GM18873 (cell line): ENCODE measurements at regions not wholly inside any gene's neighbourhood (a gene's known extent, or its start where the extent isn't known, plus 50 kb on each side); places are given as distances from the start of the nearest gene placed in this dataset.
"Not testable (repeated sequence)": the region's sequence is repeated elsewhere in the genome, so short reads cannot be mapped to it uniquely, and the experiment has no call there.

Source experiments
- ATAC-seq: cut with Tn5 transposase; IDR thresholded peaks from one replicate; pipeline ENCODE4 v1.9.1; 2021; ENCODE audit warnings: mild to moderate bottlenecking, moderate library complexity, moderate number of reproducible peaks; ENCODE audit not compliant: unreplicated experiment, low FRiP score

- no peak for ATAC-seq
Observed at GRCh38 chr11:92588393-92588792, 363.8 kb downstream of the FAT3 start.

GRCh38 chr11:92589512-92589911 lies 364.9 kb downstream of the FAT3 start:
- no peak for ATAC-seq

- no peak for ATAC-seq
Observed at GRCh38 chr11:92591521-92591920, 366.9 kb downstream of the FAT3 start.

GRCh38 chr11:92594251-92594650 lies 369.6 kb downstream of the FAT3 start:
- no peak for ATAC-seq

- ATAC-seq = no peak
Observed at GRCh38 chr11:92595052-92595451, 370.4 kb downstream of the FAT3 start.

GRCh38 chr11:92596596-92597317 lies 372.1 kb downstream of the FAT3 start:
- no peak for ATAC-seq

GRCh38 chr11:92601048-92601447 lies 368.4 kb upstream of the MTNR1B start:
- ATAC-seq = no peak

- ATAC-seq = no peak
Observed at GRCh38 chr11:92605667-92606066, 363.8 kb upstream of the MTNR1B start.

- no peak for ATAC-seq
Observed at GRCh38 chr11:92607969-92608722, 361.3 kb upstream of the MTNR1B start.

- no peak for ATAC-seq
Observed at GRCh38 chr11:92611157-92611556, 358.3 kb upstream of the MTNR1B start.

GRCh38 chr11:92618020-92618419 lies 351.4 kb upstream of the MTNR1B start:
- ATAC-seq = not testable (repeated sequence)

- no peak for ATAC-seq
Observed at GRCh38 chr11:92623055-92623454, 346.4 kb upstream of the MTNR1B start.

- ATAC-seq = no peak
Observed at GRCh38 chr11:92625894-92626293, 343.6 kb upstream of the MTNR1B start.

- ATAC-seq = no peak
Observed at GRCh38 chr11:92626624-92627023, 342.8 kb upstream of the MTNR1B start.

GRCh38 chr11:92627615-92628256 lies 341.7 kb upstream of the MTNR1B start:
- no peak for ATAC-seq

- no peak for ATAC-seq
Observed at GRCh38 chr11:92628401-92629292, 340.8 kb upstream of the MTNR1B start.

- no peak for ATAC-seq
Observed at GRCh38 chr11:92632495-92632894, 337.0 kb upstream of the MTNR1B start.

- no peak for ATAC-seq
Observed at GRCh38 chr11:92633820-92634219, 335.6 kb upstream of the MTNR1B start.

GRCh38 chr11:92636543-92637188 lies 332.8 kb upstream of the MTNR1B start:
- ATAC-seq = no peak

- ATAC-seq = no peak
Observed at GRCh38 chr11:92638678-92639077, 330.8 kb upstream of the MTNR1B start.
